ENCODE measurements at regions not wholly inside any gene's neighbourhood (a gene's known extent, or its start where the extent isn't known, plus 50 kb on each side); places are given as distances from the start of the nearest gene placed in this dataset.
"Not testable (repeated sequence)": the region's sequence is repeated elsewhere in the genome, so short reads cannot be mapped to it uniquely, and the experiment has no call there.

- DNase-seq (ENCODE audit: insufficient read length, low spot score) (no peak), FAIRE-seq (no peak)
- no peak for TF ChIP-seq POLR2A (IDR thresholded peaks at IDR 0.05; ENCODE audit: low read depth, low read length)
These were observed 86.0 kb upstream of the ZNF479 start for GRCh38 chr7:57218196-57218716.

- DNase-seq (ENCODE audit: insufficient read length, low spot score) (no peak), FAIRE-seq (no peak)
- TF ChIP-seq POLR2A (IDR thresholded peaks at IDR 0.05; ENCODE audit: low read depth, low read length) = no peak
These were observed 88.5 kb upstream of the ZNF479 start for GRCh38 chr7:57220746-57221145.

- TF ChIP-seq POLR2A (IDR thresholded peaks at IDR 0.05; ENCODE audit: low read depth, low read length) = no peak
- DNase-seq (ENCODE audit: insufficient read length, low spot score) (no peak), FAIRE-seq (no peak)
These were observed 93.4 kb upstream of the ZNF479 start for GRCh38 chr7:57225666-57226065.

GRCh38 chr7:57241236-57241635 lies 109.0 kb upstream of the ZNF479 start:
- FAIRE-seq; DNase-seq (ENCODE audit: insufficient read length, low spot score): not testable (repeated sequence)

- DNase-seq (ENCODE audit: insufficient read length, low spot score); FAIRE-seq: not testable (repeated sequence)
These were observed 111.3 kb upstream of the ZNF479 start for GRCh38 chr7:57243551-57243950.

GRCh38 chr7:57244345-57244980 lies 112.2 kb upstream of the ZNF479 start:
- DNase-seq (ENCODE audit: insufficient read length, low spot score); FAIRE-seq: not testable (repeated sequence)

DNA sequence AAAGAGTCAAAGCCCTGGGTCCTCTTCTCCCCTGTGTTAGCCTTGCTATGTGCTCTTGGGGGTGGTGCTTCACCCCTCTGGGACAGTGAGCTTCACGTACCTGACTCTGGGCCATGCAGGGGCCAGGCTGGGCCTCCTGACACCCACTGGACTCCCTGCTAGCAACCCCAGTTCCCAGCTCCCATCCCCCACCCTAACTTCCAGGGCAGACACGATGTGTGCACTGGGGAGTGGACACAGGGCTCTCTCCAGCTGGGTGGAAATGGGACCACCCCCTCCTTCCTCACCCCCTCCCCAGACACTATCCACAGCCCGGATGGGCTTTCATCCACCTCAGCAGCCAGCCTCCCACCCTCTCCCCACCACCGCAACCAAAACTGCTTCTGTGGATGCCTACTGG lies 113.0 kb upstream of the ZNF479 start:
- no peak for FAIRE-seq
- no peak for TF ChIP-seq POLR2A (IDR thresholded peaks at IDR 0.05; ENCODE audit: low read depth, low read length)
- no peak for DNase-seq (ENCODE audit: insufficient read length, low spot score)

GRCh38 chr7:57250801-57251200 lies 118.6 kb upstream of the ZNF479 start:
- DNase-seq (ENCODE audit: insufficient read length, low spot score) = no peak
- FAIRE-seq = no peak
- TF ChIP-seq POLR2A (IDR thresholded peaks at IDR 0.05; ENCODE audit: low read depth, low read length) = no peak

DNA sequence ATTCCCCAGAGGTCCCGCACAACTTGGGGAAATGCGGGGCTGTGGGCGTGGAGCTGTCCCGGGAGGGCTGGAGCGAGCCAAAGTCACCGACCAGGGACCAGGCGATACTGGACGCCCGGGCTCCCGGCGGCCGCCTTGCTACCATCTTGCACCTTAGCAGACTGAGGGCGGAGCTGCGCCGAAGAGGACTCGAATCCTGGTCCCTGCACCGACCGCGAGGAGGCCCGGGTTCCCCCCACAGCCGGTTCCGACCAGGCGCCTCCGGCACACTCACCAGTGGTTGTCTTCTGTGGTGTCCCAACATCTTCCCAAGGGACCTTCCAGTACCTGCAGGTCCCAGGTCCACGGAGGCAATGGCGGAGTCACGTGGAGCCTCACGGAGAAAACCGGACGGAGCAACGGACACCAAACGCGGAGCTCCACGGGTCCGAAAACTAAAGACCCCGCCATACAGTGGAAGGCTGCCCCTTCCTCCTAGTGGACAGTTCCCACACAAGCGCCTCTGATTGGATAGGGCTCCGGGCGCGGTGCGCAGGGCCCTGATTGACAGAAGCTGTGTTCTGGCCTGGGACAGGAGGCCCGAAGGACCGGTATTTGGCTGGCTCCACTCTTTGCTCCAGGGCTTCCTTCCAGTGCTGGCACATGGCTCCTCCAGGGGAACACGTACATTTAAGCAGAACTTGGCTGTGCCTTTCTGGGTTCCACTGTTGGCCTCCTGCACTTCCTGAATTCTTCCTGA lies 124.6 kb upstream of the ZNF479 start:
- TF ChIP-seq POLR2A (IDR thresholded peaks at IDR 0.05; ENCODE audit: low read depth, low read length) = no peak
- DNase-seq (ENCODE audit: insufficient read length, low spot score) (no peak), FAIRE-seq (no peak)

DNA sequence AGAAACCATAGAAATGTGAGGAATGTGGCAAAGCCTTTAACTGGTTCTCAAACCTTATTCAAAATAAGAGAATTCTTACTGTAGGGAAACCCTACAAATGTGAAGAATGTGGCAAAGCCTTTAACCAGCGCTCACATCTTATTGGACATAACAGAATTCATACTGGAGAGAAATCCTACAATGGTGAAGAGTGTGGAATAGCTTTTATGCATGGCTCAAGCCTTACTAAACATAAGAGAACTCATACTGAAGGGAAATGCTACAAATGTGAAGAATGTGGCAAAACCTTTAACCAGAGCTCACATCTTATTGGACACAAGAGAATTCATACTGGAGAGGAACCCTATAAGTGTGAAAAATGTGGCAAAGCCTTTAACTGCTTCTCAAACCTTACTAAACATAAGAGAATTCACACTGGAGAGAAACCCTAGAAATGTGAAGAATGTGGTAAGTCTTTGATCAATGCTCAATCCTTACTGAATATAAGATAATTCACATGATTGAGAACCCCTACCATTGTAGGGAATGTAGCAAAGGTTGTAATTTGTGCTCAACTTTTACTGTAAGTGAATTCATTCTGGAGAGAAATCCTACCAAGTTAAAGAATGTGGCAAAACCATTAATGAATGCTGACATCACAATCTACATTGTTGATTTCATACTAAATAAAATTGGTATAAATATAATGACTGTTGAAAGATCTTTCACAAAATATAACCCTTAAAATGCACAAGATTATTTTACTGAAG lies 142.5 kb upstream of the ZNF479 start:
- FAIRE-seq (no peak), DNase-seq (ENCODE audit: insufficient read length, low spot score) (no peak)
- no peak for TF ChIP-seq POLR2A (IDR thresholded peaks at IDR 0.05; ENCODE audit: low read depth, low read length)

DNA sequence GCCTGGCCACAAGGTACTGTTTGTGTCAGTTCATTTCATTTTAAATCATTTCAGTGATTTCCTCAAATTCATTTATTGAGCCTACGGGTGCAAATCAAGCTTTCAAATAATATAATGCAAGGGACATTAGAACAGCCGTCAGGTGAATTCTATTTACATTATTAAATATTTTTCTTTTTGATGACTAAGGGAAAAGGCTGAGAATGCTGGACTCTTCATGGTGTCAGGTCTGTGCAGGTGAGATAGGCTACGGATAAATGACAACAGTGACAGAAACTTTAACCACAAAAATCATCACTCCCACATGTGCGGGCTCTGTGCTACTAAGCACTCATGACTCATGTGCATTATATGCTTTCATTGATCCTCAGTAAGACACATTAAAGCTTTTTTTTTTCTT lies 149.2 kb upstream of the ZNF716 start:
- DNase-seq (ENCODE audit: insufficient read length, low spot score) (no peak), FAIRE-seq (no peak)
- TF ChIP-seq POLR2A (IDR thresholded peaks at IDR 0.05; ENCODE audit: low read depth, low read length) = no peak

- TF ChIP-seq POLR2A (IDR thresholded peaks at IDR 0.05; ENCODE audit: low read depth, low read length) = no peak
- DNase-seq (ENCODE audit: insufficient read length, low spot score) = peak; percentile 7
- no peak for FAIRE-seq
These were observed 144.7 kb upstream of the ZNF716 start for GRCh38 chr7:57305192-57305748.

GRCh38 chr7:57308631-57309408 lies 141.2 kb upstream of the ZNF716 start:
- no peak for TF ChIP-seq POLR2A (IDR thresholded peaks at IDR 0.05; ENCODE audit: low read depth, low read length)
- FAIRE-seq = no peak
- DNase-seq (ENCODE audit: insufficient read length, low spot score) = no peak

DNA sequence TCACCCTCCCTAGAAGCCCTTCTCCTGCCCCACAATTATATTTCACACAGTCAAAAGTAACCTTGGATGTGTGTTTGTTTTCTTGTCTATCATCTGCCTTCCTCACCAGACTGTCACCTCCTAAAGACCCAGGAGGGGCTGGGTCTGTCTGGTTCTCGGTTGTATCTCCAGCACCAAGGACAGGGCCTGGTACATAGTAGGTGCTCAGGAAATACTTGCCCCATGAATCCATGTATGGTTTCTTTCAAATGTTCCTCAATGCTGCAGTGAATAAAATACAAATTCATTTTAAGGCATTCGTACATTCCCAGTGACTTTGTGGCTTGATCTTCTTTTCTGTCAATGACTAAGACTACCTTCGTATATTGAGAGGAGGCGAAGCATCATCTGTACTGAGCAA lies 122.9 kb upstream of the ZNF716 start:
- DNase-seq (ENCODE audit: insufficient read length, low spot score) = no peak
- no peak for TF ChIP-seq POLR2A (IDR thresholded peaks at IDR 0.05; ENCODE audit: low read depth, low read length)
- FAIRE-seq = no peak
